ENCODE measurements at regions not wholly inside any gene's neighbourhood (a gene's known extent, or its start where the extent isn't known, plus 50 kb on each side); places are given as distances from the start of the nearest gene placed in this dataset.

- Histone ChIP-seq H3K27me3 (ENCODE audit: insufficient read depth, low read depth, severe bottlenecking) (no peaks in the 10 kb centered on the region), H3K36me3 (no peaks in the 10 kb centered on the region), H3K9me3 (ENCODE audit: severe bottlenecking) (no peaks in the 10 kb centered on the region), H3K4me3 (ENCODE audit: low read depth, low read length) (no peak overlapping the region), H3K27ac (no peak overlapping the region)
- TF ChIP-seq CTCF (IDR thresholded peaks at IDR 0.05; ENCODE audit: low read depth, low read length), result peak; percentile 51
- DNase-seq, result peak; percentile 43
Measured at GRCh38 chr1:104878203-104878909, 1128.7 kb downstream of the AMY1C start.

GRCh38 chr1:104884939-104885338 is 1135.2 kb downstream of the AMY1C start:
- no peak for TF ChIP-seq CTCF (IDR thresholded peaks at IDR 0.05; ENCODE audit: low read depth, low read length)
- no peak for DNase-seq
- no peaks in the 10 kb centered on the region for H3K27me3 ChIP-seq (ENCODE audit: insufficient read depth, low read depth, severe bottlenecking)

GRCh38 chr1:104905322-104905721 is 1155.6 kb downstream of the AMY1C start:
- Histone ChIP-seq H3K36me3 (no peaks in the 10 kb centered on the region), H3K9me3 (ENCODE audit: severe bottlenecking) (no peaks in the 10 kb centered on the region), H3K27ac (no peak overlapping the region), H3K4me3 (ENCODE audit: low read depth, low read length) (no peak overlapping the region), H3K27me3 (ENCODE audit: insufficient read depth, low read depth, severe bottlenecking) (no peaks in the 10 kb centered on the region)
- no peak for DNase-seq
- no peak for TF ChIP-seq CTCF (IDR thresholded peaks at IDR 0.05; ENCODE audit: low read depth, low read length)

More at GRCh38 chr1:104884939-104885338, 1135.2 kb downstream of the AMY1C start:
- Histone ChIP-seq H3K27ac (no peak overlapping the region), H3K36me3 (no peaks in the 10 kb centered on the region), H3K4me3 (ENCODE audit: low read depth, low read length) (no peak overlapping the region), H3K9me3 (ENCODE audit: severe bottlenecking) (peaks cover under 1% of the 10 kb centered on the region)

- no peak overlapping the region for H3K27ac ChIP-seq
- H3K36me3 ChIP-seq, result no peaks in the 10 kb centered on the region
- H3K9me3 ChIP-seq (ENCODE audit: severe bottlenecking), result no peaks in the 10 kb centered on the region
- TF ChIP-seq CTCF (IDR thresholded peaks at IDR 0.05; ENCODE audit: low read depth, low read length), result no peak
- no peak overlapping the region for H3K4me3 ChIP-seq (ENCODE audit: low read depth, low read length)
- H3K27me3 ChIP-seq (ENCODE audit: insufficient read depth, low read depth, severe bottlenecking), result no peaks in the 10 kb centered on the region
- no peak for DNase-seq
Measured at GRCh38 chr1:104906141-104906540, 1156.4 kb downstream of the AMY1C start.

- Histone ChIP-seq H3K27me3 (ENCODE audit: insufficient read depth, low read depth, severe bottlenecking) (no peaks in the 10 kb centered on the region), H3K4me3 (ENCODE audit: low read depth, low read length) (no peak overlapping the region), H3K36me3 (no peaks in the 10 kb centered on the region), H3K27ac (no peak overlapping the region), H3K9me3 (ENCODE audit: severe bottlenecking) (no peaks in the 10 kb centered on the region)
- no peak for TF ChIP-seq CTCF (IDR thresholded peaks at IDR 0.05; ENCODE audit: low read depth, low read length)
- DNase-seq, result no peak
Measured at GRCh38 chr1:104919188-104919587, 1169.5 kb downstream of the AMY1C start.

- no peaks in the 10 kb centered on the region for H3K36me3 ChIP-seq
- H3K27me3 ChIP-seq (ENCODE audit: insufficient read depth, low read depth, severe bottlenecking), result no peaks in the 10 kb centered on the region
- H3K27ac ChIP-seq, result no peak overlapping the region
- TF ChIP-seq CTCF (IDR thresholded peaks at IDR 0.05; ENCODE audit: low read depth, low read length), result no peak
- H3K4me3 ChIP-seq (ENCODE audit: low read depth, low read length), result no peak overlapping the region
- DNase-seq, result no peak
- H3K9me3 ChIP-seq (ENCODE audit: severe bottlenecking), result no peaks in the 10 kb centered on the region
Measured at GRCh38 chr1:104921525-104921924, 1171.8 kb downstream of the AMY1C start.

Measured in WERI-Rb-1 (cell line).